MM.1S (cell line): ENCODE measurements at regions not wholly inside any gene's neighbourhood (a gene's known extent, or its start where the extent isn't known, plus 50 kb on each side); places are given as distances from the start of the nearest gene placed in this dataset.

Experiments
- DNase-seq: peaks from one replicate; pipeline ENCODE4 v3.0.0-alpha.2; 2015
- H2AFZ ChIP-seq: fragments of 300-600 bp; sonication (generic); 2 replicates; pipeline ENCODE4 v1.6.0; 2016; ENCODE audit warnings: antibody characterized with exemption, low read length
- H3F3A ChIP-seq: fragments of 300-600 bp; sonication (generic); 2 replicates; pipeline ENCODE4 v1.6.1; 2016; ENCODE audit warnings: mild to moderate bottlenecking, antibody characterized with exemption, low read length, moderate library complexity, mixed read lengths; ENCODE audit not compliant: insufficient read depth
- H3K27ac ChIP-seq: fragments of 300-600 bp; sonication (generic); 2 replicates; pipeline ENCODE4 v1.5.1; 2016; ENCODE audit warnings: mild to moderate bottlenecking, low read length
- H3K27me3 ChIP-seq: fragments of 300-600 bp; sonication (generic); replicated peaks from 2 replicates; pipeline ENCODE4 v1.6.0; 2016; ENCODE audit warnings: low read length; ENCODE audit not compliant: insufficient read depth
- H3K36me3 ChIP-seq: fragments of 300-600 bp; sonication (generic); replicated peaks from 2 replicates; pipeline ENCODE4 v1.6.1; 2016; ENCODE audit warnings: mild to moderate bottlenecking, low read length, mixed read lengths; ENCODE audit not compliant: insufficient read depth
- H3K4me1 ChIP-seq: fragments of 300-600 bp; sonication (generic); 2 replicates; pipeline ENCODE4 v1.6.1; 2016; ENCODE audit warnings: low read length, mixed read lengths
- H3K4me2 ChIP-seq: fragments of 300-600 bp; sonication (generic); 2 replicates; pipeline ENCODE4 v1.6.0; 2016; ENCODE audit warnings: low read depth, low read length
- H3K4me3 ChIP-seq: fragments of 300-600 bp; sonication (generic); 2 replicates; pipeline ENCODE4 v1.5.1; 2016; ENCODE audit warnings: low read length, mixed read lengths
- H3K79me2 ChIP-seq: fragments of 300-600 bp; sonication (generic); 2 replicates; pipeline ENCODE4 v1.6.1; 2016; ENCODE audit warnings: mixed run types, low read length, mixed read lengths
- H3K9ac ChIP-seq: fragments of 300-600 bp; sonication (generic); 2 replicates; pipeline ENCODE4 v1.6.1; 2016; ENCODE audit warnings: low read length, mixed read lengths
- H3K9me2 ChIP-seq: fragments of 300-600 bp; sonication (generic); replicated peaks from 2 replicates; pipeline ENCODE4 v1.6.1; 2016; ENCODE audit warnings: mild to moderate bottlenecking, low read length, mixed read lengths; ENCODE audit not compliant: insufficient read depth
- H3K9me3 ChIP-seq: fragments of 300-600 bp; sonication (generic); replicated peaks from 2 replicates; pipeline ENCODE4 v1.6.1; 2016; ENCODE audit warnings: mild to moderate bottlenecking, low read length, mixed read lengths; ENCODE audit not compliant: insufficient read depth
- H4K20me1 ChIP-seq: fragments of 300-600 bp; sonication (generic); 2 replicates; pipeline ENCODE4 v1.6.1; 2016; ENCODE audit warnings: mild to moderate bottlenecking, low read length, moderate library complexity, mixed read lengths; ENCODE audit not compliant: insufficient read depth
- CTCF ChIP-seq: fragments of 300-600 bp; sonication (generic); IDR thresholded peaks from 2 replicates; pipeline ENCODE4 v1.5.1; 2016; ENCODE audit warnings: antibody characterized with exemption, low read length, mixed read lengths
- EZH2 ChIP-seq: fragments of 300-600 bp; sonication (generic); optimal IDR thresholded peaks from 2 replicates; pipeline ENCODE3; 2017; ENCODE audit warnings: low read depth, mild to moderate bottlenecking, antibody characterized with exemption, low read length, mixed read lengths
- EZH2phosphoT487 ChIP-seq: fragments of 300-600 bp; sonication (generic); IDR thresholded peaks from 2 replicates; pipeline ENCODE4 v1.6.1; 2018; ENCODE audit warnings: antibody characterized with exemption, low read length

DNA sequence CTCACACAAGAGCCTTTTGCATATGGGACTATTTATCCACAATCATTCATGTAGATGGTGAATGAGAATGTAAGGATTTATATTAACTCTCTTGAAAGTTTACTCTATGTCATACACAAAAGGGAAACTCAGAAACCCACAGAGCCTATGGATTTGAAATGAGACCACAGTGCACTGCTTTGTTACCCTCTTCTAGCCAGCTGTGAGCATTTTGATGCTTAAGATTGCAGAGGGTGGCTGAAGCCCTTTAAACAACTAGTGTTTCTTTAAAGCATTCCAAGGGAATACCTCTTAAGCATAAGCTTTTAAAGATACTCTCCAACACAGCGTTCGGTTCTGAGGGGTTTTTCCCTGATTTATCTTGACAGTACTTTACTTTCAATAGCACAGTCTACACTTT is 113.9 kb downstream of the NKX6-1 start:
- Histone ChIP-seq H3K4me1 (no peaks in the 10 kb centered on the region), H3K9me2 (no peaks in the 10 kb centered on the region), H3K9me3 (no peaks in the 10 kb centered on the region), H4K20me1 (no peaks in the 10 kb centered on the region), H3K79me2 (no peaks in the 10 kb centered on the region), H3K27me3 (no peaks in the 10 kb centered on the region), H3K4me3 (no peak overlapping the region), H2AFZ (no peak overlapping the region), H3K36me3 (no peaks in the 10 kb centered on the region), H3K9ac (no peak overlapping the region), H3K4me2 (no peak overlapping the region), H3F3A (no peaks in the 10 kb centered on the region), H3K27ac (no peak overlapping the region)
- TF ChIP-seq EZH2 (no peak), EZH2phosphoT487 (no peak), CTCF (no peak)
- no peak for DNase-seq

GRCh38 chr4:84384801-84385200 is 114.3 kb downstream of the NKX6-1 start:
- Histone ChIP-seq H3K27me3 (no peaks in the 10 kb centered on the region), H3K4me2 (no peak overlapping the region), H3F3A (no peaks in the 10 kb centered on the region), H3K36me3 (no peaks in the 10 kb centered on the region), H3K9ac (no peak overlapping the region), H3K4me1 (no peaks in the 10 kb centered on the region), H3K9me2 (no peaks in the 10 kb centered on the region), H2AFZ (no peak overlapping the region), H3K79me2 (no peaks in the 10 kb centered on the region), H3K27ac (no peak overlapping the region), H3K9me3 (no peaks in the 10 kb centered on the region), H3K4me3 (no peak overlapping the region), H4K20me1 (no peaks in the 10 kb centered on the region)
- no peak for DNase-seq
- TF ChIP-seq EZH2 = no peak
- no peak for TF ChIP-seq EZH2phosphoT487
- TF ChIP-seq CTCF = no peak

DNA sequence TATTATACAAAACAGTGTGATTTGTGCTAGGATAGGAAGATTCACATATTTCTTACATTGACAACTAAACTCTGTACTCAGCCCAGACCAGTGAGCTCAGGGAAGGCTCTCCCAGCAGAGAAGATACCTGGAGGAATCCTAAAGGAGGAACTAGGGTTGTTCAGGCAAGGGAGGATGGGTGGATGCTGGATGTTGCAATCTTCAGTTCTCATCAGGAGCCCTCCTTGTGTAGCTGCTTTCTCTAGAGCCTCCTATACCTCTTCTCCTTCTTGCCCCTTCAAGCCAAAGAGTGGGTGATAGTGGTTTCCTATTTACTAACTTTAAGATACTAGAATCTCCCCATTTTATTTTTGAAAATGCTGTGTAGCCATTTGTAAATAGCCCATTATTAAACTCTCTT is 117.3 kb downstream of the NKX6-1 start:
- no peaks in the 10 kb centered on the region for H3K27me3 ChIP-seq
- H3K9me2 ChIP-seq = no peaks in the 10 kb centered on the region
- H3K4me3 ChIP-seq = no peak overlapping the region
- no peaks in the 10 kb centered on the region for H4K20me1 ChIP-seq
- no peak overlapping the region for H3K4me2 ChIP-seq
- no peak overlapping the region for H3K27ac ChIP-seq
- H3K79me2 ChIP-seq = no peaks in the 10 kb centered on the region
- H3K36me3 ChIP-seq = no peaks in the 10 kb centered on the region
- H3K9ac ChIP-seq = no peak overlapping the region
- no peaks in the 10 kb centered on the region for H3K4me1 ChIP-seq
- no peak for TF ChIP-seq EZH2
- no peak for TF ChIP-seq EZH2phosphoT487
- no peak for TF ChIP-seq CTCF
- no peak overlapping the region for H2AFZ ChIP-seq
- H3K9me3 ChIP-seq = no peaks in the 10 kb centered on the region
- DNase-seq = no peak
- no peaks in the 10 kb centered on the region for H3F3A ChIP-seq
